ENCODE measurements at regions not wholly inside any gene's neighbourhood (a gene's known extent, or its start where the extent isn't known, plus 50 kb on each side); places are given as distances from the start of the nearest gene placed in this dataset.
"Not testable (repeated sequence)": the region's sequence is repeated elsewhere in the genome, so short reads cannot be mapped to it uniquely, and the experiment has no call there.

GRCh38 chr6:88413459-88413858, 247.3 kb upstream of the CNR1 start:
- Histone ChIP-seq H3K9me3 (ENCODE audit: control insufficient read depth in 1 of 2, low read length in 2 of 2) (no peaks in the 10 kb centered on the region), H3K27me3 (ENCODE audit: insufficient read depth, low read length) (no peaks in the 10 kb centered on the region), H3K36me3 (ENCODE audit: insufficient read depth, low read length) (no peaks in the 10 kb centered on the region), H3K4me3 (ENCODE audit: low read length in 2 of 2) (no peak overlapping the region), H3K4me1 (ENCODE audit: insufficient read depth, low read length) (no peaks in the 10 kb centered on the region), H3K27ac (ENCODE audit: low read depth, low read length) (no peak overlapping the region)
- no peak for DNase-seq
- Mint-ChIP-seq H3K36me3 (no peaks in the 10 kb centered on the region), H3K4me3 (no peak overlapping the region), H3K4me1 (no peaks in the 10 kb centered on the region), H3K27ac (no peak overlapping the region), H3K27me3 (no peaks in the 10 kb centered on the region), H3K9me3 (peaks cover 0 to 4% (median 0%) of the 10 kb centered on the region in 8 donors)
- ChIA-PET POLR2A (ENCODE audit: partially characterized antibody) (no interaction called here), CTCF (ENCODE audit: partially characterized antibody) (no interaction called here)
- intact Hi-C loops (cut with micrococcal nuclease): no loop called here

DNA sequence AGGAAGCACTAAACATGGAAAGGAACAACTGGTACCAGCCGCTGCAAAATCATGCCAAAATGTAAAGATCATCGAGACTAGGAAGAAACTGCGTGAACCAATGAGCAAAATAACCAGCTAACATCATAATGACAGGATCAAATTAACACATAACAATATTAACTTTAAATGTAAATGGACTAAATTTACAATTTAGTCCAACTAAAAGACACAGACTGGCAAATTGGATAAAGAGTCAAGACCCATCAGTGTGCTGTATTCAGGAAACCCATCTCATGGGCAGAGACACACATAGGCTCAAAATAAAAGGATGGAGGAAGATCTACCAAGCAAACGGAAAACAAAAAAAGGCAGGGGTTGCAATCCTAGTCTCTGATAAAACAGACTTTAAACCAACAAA, 242.2 kb upstream of the CNR1 start:
- H3K4me3 Mint-ChIP-seq; DNase-seq; H3K9me3 ChIP-seq (ENCODE audit: control insufficient read depth in 1 of 2, low read length in 2 of 2); H3K4me1 Mint-ChIP-seq; H3K36me3 Mint-ChIP-seq; intact Hi-C loops (cut with micrococcal nuclease); H3K36me3 ChIP-seq (ENCODE audit: insufficient read depth, low read length); POLR2A ChIA-PET (ENCODE audit: partially characterized antibody); H3K27me3 Mint-ChIP-seq; H3K4me1 ChIP-seq (ENCODE audit: insufficient read depth, low read length); H3K27me3 ChIP-seq (ENCODE audit: insufficient read depth, low read length); CTCF ChIA-PET (ENCODE audit: partially characterized antibody); H3K27ac ChIP-seq (ENCODE audit: low read depth, low read length); H3K9me3 Mint-ChIP-seq; H3K27ac Mint-ChIP-seq; H3K4me3 ChIP-seq (ENCODE audit: low read length in 2 of 2): not testable (repeated sequence)

GRCh38 chr6:88406674-88407073, 240.5 kb upstream of the CNR1 start:
- CTCF ChIA-PET (ENCODE audit: partially characterized antibody); H3K27me3 ChIP-seq (ENCODE audit: insufficient read depth, low read length); H3K27ac ChIP-seq (ENCODE audit: low read depth, low read length); H3K4me3 Mint-ChIP-seq; H3K27ac Mint-ChIP-seq; H3K36me3 Mint-ChIP-seq; H3K4me1 ChIP-seq (ENCODE audit: insufficient read depth, low read length); H3K27me3 Mint-ChIP-seq; H3K9me3 ChIP-seq (ENCODE audit: control insufficient read depth in 1 of 2, low read length in 2 of 2); H3K4me1 Mint-ChIP-seq; POLR2A ChIA-PET (ENCODE audit: partially characterized antibody); DNase-seq; H3K4me3 ChIP-seq (ENCODE audit: low read length in 2 of 2); H3K9me3 Mint-ChIP-seq; H3K36me3 ChIP-seq (ENCODE audit: insufficient read depth, low read length); intact Hi-C loops (cut with micrococcal nuclease): not testable (repeated sequence)

DNA sequence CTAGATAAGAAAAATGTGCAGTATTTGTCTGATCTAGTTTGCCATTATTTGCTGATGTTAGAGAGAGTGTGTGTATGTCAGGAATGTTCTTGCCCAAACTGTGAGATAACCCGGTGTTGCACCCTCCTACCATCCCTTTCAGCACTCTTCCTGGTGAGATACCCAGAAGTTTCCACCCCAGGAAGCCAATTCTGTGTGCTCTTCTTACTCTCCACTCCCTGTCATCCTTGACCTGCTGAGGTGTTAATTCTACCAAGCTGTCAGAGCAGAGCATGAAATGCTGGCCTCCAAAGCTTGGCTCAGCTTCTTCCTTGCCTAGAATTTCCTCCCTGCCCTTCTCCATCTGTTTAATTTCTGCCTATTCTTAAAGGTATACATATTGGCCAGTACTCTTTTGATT, 237.3 kb upstream of the CNR1 start:
- H3K36me3 Mint-ChIP-seq: no peaks in the 10 kb centered on the region
- no peak overlapping the region for H3K27ac Mint-ChIP-seq
- no peak for DNase-seq
- peaks cover 4% of the 10 kb centered on the region in 2 donors for H3K27me3 Mint-ChIP-seq
- no peaks in the 10 kb centered on the region for H3K4me1 ChIP-seq (ENCODE audit: insufficient read depth, low read length)
- ChIA-PET POLR2A (ENCODE audit: partially characterized antibody) (no interaction called here), CTCF (ENCODE audit: partially characterized antibody) (no interaction called here)
- no peak overlapping the region for H3K27ac ChIP-seq (ENCODE audit: low read depth, low read length)
- H3K4me1 Mint-ChIP-seq: no peaks in the 10 kb centered on the region
- no peaks in the 10 kb centered on the region for H3K36me3 ChIP-seq (ENCODE audit: insufficient read depth, low read length)
- H3K27me3 ChIP-seq (ENCODE audit: insufficient read depth, low read length): no peaks in the 10 kb centered on the region
- H3K4me3 Mint-ChIP-seq: no peak overlapping the region
- H3K9me3 Mint-ChIP-seq: peaks cover 0 to 7% (median 2%) of the 10 kb centered on the region in 8 donors
- no peaks in the 10 kb centered on the region for H3K9me3 ChIP-seq (ENCODE audit: control insufficient read depth in 1 of 2, low read length in 2 of 2)
- H3K4me3 ChIP-seq (ENCODE audit: low read length in 2 of 2): no peak overlapping the region
- intact Hi-C loops (cut with micrococcal nuclease): no loop called here

DNA sequence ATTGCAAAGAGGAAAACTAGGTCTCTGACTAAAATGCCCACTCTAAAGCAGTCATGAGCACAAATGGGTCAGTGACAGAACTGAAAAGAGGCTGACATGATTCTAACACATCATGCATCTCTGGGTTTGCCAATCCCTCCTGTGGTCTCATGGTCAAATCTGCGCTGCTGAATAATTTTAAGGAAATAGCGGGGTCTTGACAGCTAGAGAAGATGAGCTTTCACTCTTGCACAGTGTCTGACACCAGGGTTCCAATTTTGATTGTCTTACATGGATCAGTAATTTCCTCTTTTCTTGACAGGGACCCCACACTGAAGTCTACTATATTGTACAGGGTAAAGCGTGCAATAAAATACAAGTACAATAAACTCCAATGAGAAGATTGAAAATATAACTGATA, 236.8 kb upstream of the CNR1 start:
- intact Hi-C loops (cut with micrococcal nuclease): no loop called here
- Mint-ChIP-seq H3K27me3 (peaks cover 4% of the 10 kb centered on the region in 2 donors), H3K27ac (no peak overlapping the region), H3K4me3 (no peak overlapping the region), H3K9me3 (peaks cover 0 to 7% (median 2%) of the 10 kb centered on the region in 8 donors), H3K36me3 (no peaks in the 10 kb centered on the region), H3K4me1 (no peaks in the 10 kb centered on the region)
- no peaks in the 10 kb centered on the region for H3K27me3 ChIP-seq (ENCODE audit: insufficient read depth, low read length)
- ChIA-PET POLR2A (ENCODE audit: partially characterized antibody) (no interaction called here), CTCF (ENCODE audit: partially characterized antibody) (no interaction called here)
- H3K9me3 ChIP-seq (ENCODE audit: control insufficient read depth in 1 of 2, low read length in 2 of 2): no peaks in the 10 kb centered on the region
- H3K4me3 ChIP-seq (ENCODE audit: low read length in 2 of 2): no peak overlapping the region
- H3K27ac ChIP-seq (ENCODE audit: low read depth, low read length): no peak overlapping the region
- DNase-seq: no peak
- H3K4me1 ChIP-seq (ENCODE audit: insufficient read depth, low read length): no peaks in the 10 kb centered on the region
- no peaks in the 10 kb centered on the region for H3K36me3 ChIP-seq (ENCODE audit: insufficient read depth, low read length)

DNA sequence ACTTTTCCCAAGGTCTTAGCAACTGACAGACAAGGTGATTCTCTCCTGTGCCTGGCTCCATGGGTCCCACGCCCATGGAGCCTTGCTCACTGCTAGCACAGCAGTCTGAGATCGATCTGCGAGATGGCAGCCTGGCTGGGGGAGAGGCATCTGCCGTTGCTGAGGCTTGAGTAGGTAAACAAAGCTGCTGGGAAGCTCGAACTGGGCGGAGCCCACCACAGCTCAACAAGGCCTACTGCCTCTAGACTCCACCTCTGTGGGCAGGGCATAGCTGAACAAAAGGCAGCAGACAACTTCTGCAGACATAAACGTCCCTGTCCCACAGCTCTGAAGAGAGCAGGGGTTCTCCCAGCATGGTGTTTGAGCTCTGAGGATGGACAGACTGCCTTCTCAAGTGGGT, 224.9 kb upstream of the CNR1 start:
- H3K4me3 Mint-ChIP-seq; H3K4me3 ChIP-seq (ENCODE audit: low read length in 2 of 2); H3K36me3 ChIP-seq (ENCODE audit: insufficient read depth, low read length); DNase-seq; H3K9me3 ChIP-seq (ENCODE audit: control insufficient read depth in 1 of 2, low read length in 2 of 2); H3K27ac ChIP-seq (ENCODE audit: low read depth, low read length); H3K27me3 ChIP-seq (ENCODE audit: insufficient read depth, low read length); H3K27ac Mint-ChIP-seq; H3K4me1 ChIP-seq (ENCODE audit: insufficient read depth, low read length); H3K4me1 Mint-ChIP-seq; intact Hi-C loops (cut with micrococcal nuclease); H3K27me3 Mint-ChIP-seq; POLR2A ChIA-PET (ENCODE audit: partially characterized antibody); CTCF ChIA-PET (ENCODE audit: partially characterized antibody); H3K36me3 Mint-ChIP-seq: not testable (repeated sequence)
- H3K9me3 Mint-ChIP-seq: peaks cover 0 to 12% (median 2%) of the 10 kb centered on the region in 8 donors

DNA sequence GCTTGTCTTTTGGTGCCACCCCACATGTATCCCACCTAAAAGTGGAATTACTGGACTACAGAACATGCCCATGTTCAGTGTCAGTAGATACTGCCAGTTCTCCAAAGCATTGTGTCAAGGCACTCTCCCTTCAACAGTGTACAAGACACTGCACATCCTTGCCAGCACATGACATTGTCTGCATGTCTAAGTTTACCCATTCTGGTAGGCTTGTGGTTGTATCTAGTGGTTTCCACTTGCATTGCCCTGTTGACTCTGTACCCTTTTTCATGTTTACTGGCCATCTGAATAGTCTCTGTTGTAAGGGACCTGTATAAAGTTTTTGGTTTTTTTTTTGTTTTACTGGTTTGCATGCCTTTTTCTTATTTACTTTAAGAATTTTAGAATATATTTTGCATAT, 222.4 kb upstream of the CNR1 start:
- H3K27ac Mint-ChIP-seq: no peak overlapping the region
- H3K4me1 Mint-ChIP-seq: no peaks in the 10 kb centered on the region
- Histone ChIP-seq H3K9me3 (ENCODE audit: control insufficient read depth in 1 of 2, low read length in 2 of 2) (no peaks in the 10 kb centered on the region), H3K27me3 (ENCODE audit: insufficient read depth, low read length) (no peaks in the 10 kb centered on the region), H3K4me1 (ENCODE audit: insufficient read depth, low read length) (no peaks in the 10 kb centered on the region), H3K27ac (ENCODE audit: low read depth, low read length) (no peak overlapping the region), H3K4me3 (ENCODE audit: low read length in 2 of 2) (no peak overlapping the region), H3K36me3 (ENCODE audit: insufficient read depth, low read length) (no peaks in the 10 kb centered on the region)
- H3K27me3 Mint-ChIP-seq: peaks cover 2 to 7% of the 10 kb centered on the region in 2 donors
- intact Hi-C loops (cut with micrococcal nuclease): no loop called here
- no peak overlapping the region for H3K4me3 Mint-ChIP-seq
- ChIA-PET CTCF (ENCODE audit: partially characterized antibody) (no interaction called here), POLR2A (ENCODE audit: partially characterized antibody) (no interaction called here)
- peaks cover 0 to 6% (median under 1%) of the 10 kb centered on the region in 8 donors for H3K9me3 Mint-ChIP-seq
- no peaks in the 10 kb centered on the region for H3K36me3 Mint-ChIP-seq
- DNase-seq: no peak

- H3K9me3 Mint-ChIP-seq: peaks cover 0 to 2% (median under 1%) of the 10 kb centered on the region in 8 donors
- H3K36me3 Mint-ChIP-seq: no peaks in the 10 kb centered on the region
- no peak overlapping the region for H3K27ac Mint-ChIP-seq
- no peak overlapping the region for H3K4me3 Mint-ChIP-seq
- Histone ChIP-seq H3K4me3 (ENCODE audit: low read length in 2 of 2) (no peak overlapping the region), H3K36me3 (ENCODE audit: insufficient read depth, low read length) (no peaks in the 10 kb centered on the region), H3K27ac (ENCODE audit: low read depth, low read length) (no peak overlapping the region), H3K9me3 (ENCODE audit: control insufficient read depth in 1 of 2, low read length in 2 of 2) (no peaks in the 10 kb centered on the region), H3K4me1 (ENCODE audit: insufficient read depth, low read length) (no peaks in the 10 kb centered on the region), H3K27me3 (ENCODE audit: insufficient read depth, low read length) (no peaks in the 10 kb centered on the region)
- H3K27me3 Mint-ChIP-seq: peaks cover 5 to 7% of the 10 kb centered on the region in 2 donors
- no peak for DNase-seq
- ChIA-PET POLR2A (ENCODE audit: partially characterized antibody) (no interaction called here), CTCF (ENCODE audit: partially characterized antibody) (no interaction called here)
- H3K4me1 Mint-ChIP-seq: no peaks in the 10 kb centered on the region
- intact Hi-C loops (cut with micrococcal nuclease): no loop called here
Observed at GRCh38 chr6:88386167-88386566, 220.0 kb upstream of the CNR1 start.

Measured in CD4-positive, alpha-beta memory T cell (primary cell).